Left colon (tissue), 2 donors: ENCODE measurements at regions not wholly inside any gene's neighbourhood (a gene's known extent, or its start where the extent isn't known, plus 50 kb on each side); places are given as distances from the start of the nearest gene placed in this dataset.
"Not testable (repeated sequence)": the region's sequence is repeated elsewhere in the genome, so short reads cannot be mapped to it uniquely, and the experiment has no call there.

Experiments used
- ATAC-seq: fragments of 200-7000 bp; cut with Tn5 transposase; one replicate; pipeline ENCODE4 v1.9.1; 2020; ENCODE audit warnings: mild to moderate bottlenecking, moderate library complexity
- DNase-seq, 2 donors: peaks; one replicate each; pipeline ENCODE4 v3.0.0-alpha.2; 2020
- intact Hi-C, 2 donors: fragments of 100-400 bp; cut with DNase I in 1 of 2; cut with micrococcal nuclease in 1 of 2; formaldehyde crosslinking; loops; one replicate each; pipeline versions ENCODE4 v1.11.2 to v1.14.0; 2022; cut with DNase I, micrococcal nuclease
- donor health status: DM: no; HTN: no; CAD: no.
- donor health status: DM: yes; HTN: yes; CAD: no.

DNA sequence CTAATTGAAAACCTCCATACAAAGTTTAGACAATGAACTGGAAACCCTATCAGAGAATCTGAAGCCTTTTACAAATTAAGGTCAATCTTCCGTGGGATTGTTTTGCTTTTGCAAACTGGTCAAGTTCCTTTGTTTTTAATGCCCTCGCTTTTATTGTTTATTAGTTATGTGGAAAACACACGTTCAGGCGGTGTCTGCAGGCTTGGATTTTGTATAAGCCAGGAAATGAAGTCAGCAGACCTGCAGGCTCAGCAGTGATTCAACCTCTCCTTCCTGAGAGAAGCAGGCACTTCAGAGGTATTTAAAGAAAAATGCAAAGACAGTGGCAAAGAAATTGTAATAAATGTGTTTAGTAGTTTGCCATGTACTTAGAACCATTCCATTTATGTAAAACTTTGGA, 103.4 kb upstream of the PDE10A start:
- ATAC-seq (no peak), DNase-seq (no peak)
- intact Hi-C loops: no loop called here

DNA sequence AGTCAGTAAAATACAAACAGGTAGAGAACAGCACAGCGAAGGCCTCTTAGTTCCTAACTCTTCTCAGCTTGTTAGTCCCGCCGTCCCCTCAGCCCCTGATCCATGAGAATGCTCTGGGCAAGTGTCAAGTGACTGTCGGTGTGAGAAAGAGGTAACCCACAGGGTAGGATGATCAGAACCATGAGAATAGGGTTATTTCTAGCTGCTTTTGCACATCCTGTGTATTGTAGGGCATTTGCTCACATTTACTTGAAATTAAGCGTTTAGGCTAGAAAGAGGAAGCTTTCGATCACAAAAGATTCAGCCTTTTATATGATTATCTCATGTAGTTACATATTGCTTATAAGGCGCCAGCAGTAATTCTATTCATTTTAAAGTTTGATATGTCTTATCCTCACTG, 103.0 kb upstream of the PDE10A start:
- DNase-seq (no peak), ATAC-seq (no peak)
- intact Hi-C loops: no loop called here

GRCh38 chr6:165765256-165765655, 102.2 kb upstream of the PDE10A start:
- DNase-seq, ATAC-seq, intact Hi-C loops: not testable (repeated sequence)

DNA sequence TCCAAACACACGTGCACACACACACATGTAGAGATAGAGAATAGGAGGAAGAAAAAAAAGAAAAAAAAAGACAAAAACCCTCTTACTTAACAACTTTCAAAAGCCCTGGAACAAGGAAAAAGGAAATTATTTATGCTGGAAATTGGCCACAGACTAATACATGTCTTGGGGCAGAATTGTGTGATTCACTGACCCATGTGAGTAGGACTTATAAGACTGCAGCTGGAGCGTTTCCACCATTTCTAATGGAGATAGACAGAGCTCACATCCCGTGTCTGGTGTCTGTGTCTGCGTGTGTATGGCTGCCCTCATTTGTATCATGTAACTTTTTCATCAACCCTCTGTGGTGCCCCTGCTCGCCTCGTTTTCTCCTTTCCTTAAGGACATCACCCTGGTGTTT, 99.8 kb upstream of the PDE10A start:
- DNase-seq (no peak), ATAC-seq (no peak)
- intact Hi-C loops: no loop called here

DNA sequence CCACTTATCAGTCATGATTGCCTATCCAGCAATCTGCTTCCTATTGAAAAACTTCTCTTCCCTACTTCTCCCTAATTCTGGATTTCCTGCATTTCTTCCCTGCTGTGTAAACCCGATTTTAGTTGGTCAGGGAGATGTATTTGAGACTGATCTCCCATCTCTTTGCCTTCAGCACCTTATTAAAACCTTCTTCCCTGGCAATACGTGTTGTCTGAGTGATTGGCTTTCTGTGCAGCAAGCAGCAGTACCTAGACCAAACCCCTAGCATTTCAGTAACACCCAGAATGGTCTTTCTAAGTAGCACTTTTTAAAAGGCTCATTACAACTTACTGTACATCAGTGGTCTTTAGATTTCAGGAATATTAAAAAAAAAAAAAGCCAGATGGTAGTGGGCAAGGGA, 99.1 kb upstream of the PDE10A start:
- DNase-seq (no peak), ATAC-seq (no peak)
- intact Hi-C loops: no loop called here

- ATAC-seq: no peak
- intact Hi-C loops: no loop called here
- no peak for DNase-seq
Measured at GRCh38 chr6:165760803-165761185, 97.8 kb upstream of the PDE10A start.

GRCh38 chr6:165760126-165760802, 97.2 kb upstream of the PDE10A start:
- intact Hi-C loops: no loop called here
- DNase-seq (no peak), ATAC-seq (no peak)

GRCh38 chr6:165758441-165758840, 95.4 kb upstream of the PDE10A start:
- DNase-seq (no peak), ATAC-seq (no peak)
- intact Hi-C loops: no loop called here

GRCh38 chr6:165755583-165755982, 92.5 kb upstream of the PDE10A start:
- DNase-seq (no peak), ATAC-seq (no peak)
- intact Hi-C loops: no loop called here

DNA sequence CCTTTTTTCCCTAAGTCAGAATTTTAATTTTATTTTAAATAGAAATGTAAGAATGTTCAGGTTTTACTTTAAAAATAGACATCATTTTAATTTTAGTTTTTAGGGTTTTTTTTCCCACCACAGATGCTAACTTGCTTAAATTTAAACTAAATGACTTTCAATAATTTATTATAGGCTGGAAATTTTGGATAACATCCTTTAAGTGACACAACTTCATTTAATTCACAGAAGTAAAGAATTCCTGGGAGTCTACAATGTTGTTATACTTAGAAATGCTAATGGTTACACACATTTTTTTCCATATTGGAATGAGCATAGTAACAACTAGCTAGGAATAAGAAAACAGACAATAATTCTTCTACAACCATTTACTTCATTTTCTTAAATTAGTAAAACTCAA, 90.5 kb upstream of the PDE10A start:
- intact Hi-C loops: no loop called here
- ATAC-seq (no peak), DNase-seq (no peak)

DNA sequence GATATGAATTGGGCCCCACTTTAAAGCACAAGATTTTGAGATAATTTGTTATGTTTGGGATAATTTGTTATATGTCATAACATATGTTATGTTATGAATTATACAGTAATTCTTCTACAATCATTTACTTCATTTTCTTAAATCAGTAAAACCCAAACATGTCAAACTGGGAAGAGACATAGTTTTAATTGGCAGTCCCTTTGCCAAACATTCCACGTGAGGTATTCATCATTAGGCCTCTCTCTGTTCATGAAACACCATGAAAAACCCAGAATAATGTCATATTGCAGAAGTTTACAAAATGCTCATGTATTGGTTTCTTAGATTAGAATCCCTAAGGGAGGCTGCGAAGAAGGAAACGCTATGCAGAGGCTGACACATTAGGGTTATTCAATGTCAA, 89.4 kb upstream of the PDE10A start:
- ATAC-seq (no peak), DNase-seq (no peak)
- intact Hi-C loops: no loop called here

DNA sequence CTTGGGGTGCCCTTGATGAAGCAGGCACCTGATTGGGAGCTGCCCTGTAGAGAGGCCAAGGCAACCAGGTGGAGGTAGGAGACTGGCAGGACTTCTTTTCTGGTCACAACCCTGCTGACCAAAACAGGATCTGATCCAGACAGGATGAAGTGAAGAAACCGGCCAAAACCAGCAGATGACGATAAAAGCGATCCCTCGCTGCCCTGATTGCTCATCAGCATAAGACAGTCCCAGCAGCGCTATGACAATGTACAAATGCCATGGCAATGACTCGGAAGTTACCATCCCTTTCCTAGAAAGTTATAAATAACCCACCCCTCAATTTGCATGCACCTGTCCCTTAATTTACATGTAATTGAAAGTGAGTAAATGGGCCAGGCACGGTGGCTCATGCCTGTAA, 88.4 kb upstream of the PDE10A start:
- intact Hi-C loops: no loop called here
- ATAC-seq: no peak
- DNase-seq: no peak

DNA sequence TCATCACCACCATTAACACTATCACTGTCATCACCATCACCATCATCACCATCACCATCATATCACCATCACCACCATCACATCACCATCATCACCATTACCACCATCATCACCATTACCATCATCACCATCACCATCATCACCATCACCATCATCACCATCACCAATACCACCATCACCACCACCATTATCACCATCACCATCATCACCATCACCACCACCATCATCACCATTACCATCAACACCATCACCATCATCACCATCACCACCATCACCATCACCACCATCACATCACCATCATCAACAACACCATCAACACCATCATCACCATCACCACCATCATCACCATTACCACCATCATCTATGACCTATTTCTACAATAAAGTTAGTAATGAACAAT, 86.1 kb upstream of the PDE10A start:
- ATAC-seq (no peak), DNase-seq (no peak)
- intact Hi-C loops: no loop called here

GRCh38 chr6:165748390-165748789, 85.3 kb upstream of the PDE10A start:
- intact Hi-C loops: no loop called here
- no peak for ATAC-seq
- DNase-seq: no peak

DNA sequence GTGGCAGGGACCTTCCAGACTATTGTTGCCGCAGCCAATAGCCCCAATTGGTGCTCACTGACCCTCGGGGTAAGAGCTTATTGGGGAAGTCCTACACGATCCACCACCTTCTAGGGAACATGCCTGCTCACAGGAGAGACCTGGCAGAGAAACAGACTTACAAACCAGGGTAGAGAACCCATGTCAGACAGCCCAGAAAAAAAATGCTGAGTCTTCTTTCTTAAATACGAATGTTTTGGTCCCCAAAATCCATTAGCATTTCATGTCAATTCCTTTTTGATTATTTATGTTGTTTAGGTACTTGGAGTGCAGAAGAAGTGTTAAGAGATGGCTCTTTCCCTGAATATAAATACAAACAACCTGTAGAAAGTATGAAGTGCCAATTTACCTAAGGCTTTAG, 84.9 kb upstream of the PDE10A start:
- ATAC-seq: no peak

DNA sequence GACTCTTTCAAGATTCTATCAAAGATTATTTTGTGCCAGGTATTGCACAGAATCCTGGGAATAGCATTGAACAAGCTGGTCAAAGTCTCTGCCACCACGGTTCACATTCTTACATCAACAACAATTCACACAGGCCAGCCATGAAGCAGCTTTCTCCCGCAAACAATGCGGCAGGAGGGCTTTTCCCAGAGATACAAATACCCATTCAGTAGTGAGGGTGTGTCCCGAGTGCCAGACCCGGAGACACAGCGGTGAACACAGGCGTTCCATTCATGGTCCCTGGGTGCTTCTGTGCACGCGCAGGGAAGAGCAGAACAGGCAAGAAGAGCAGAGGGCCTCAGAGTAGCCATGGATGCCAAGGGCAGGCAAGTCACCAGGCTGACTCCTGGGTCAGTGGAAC, 83.3 kb upstream of the PDE10A start:
- DNase-seq (no peak), ATAC-seq (no peak)
- intact Hi-C loops: no loop called here

More for the DNA sequence above, 84.9 kb upstream of the PDE10A start:
- intact Hi-C loops: no loop called here
- DNase-seq: no peak

DNA sequence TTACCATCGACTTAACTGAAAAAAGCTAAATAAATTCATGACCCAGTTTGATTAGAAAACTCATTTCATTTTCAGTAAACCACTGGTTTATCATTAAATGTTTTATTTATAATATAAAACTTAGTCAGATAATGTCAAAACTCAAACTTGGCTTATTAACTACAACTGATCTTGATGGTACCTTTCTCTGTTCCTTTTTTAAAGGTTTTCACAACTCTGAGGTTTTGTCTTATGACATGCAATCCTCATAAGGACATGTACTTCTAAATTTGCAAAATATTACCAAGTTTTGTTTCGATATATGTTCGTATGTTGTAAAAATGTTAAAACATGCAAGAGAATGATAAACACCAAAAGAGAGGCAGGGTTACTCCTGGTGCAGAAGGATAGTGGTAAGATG, 82.5 kb upstream of the PDE10A start:
- DNase-seq: no peak
- intact Hi-C loops: no loop called here
- no peak for ATAC-seq

- ATAC-seq: no peak
- intact Hi-C loops: no loop called here
- no peak for DNase-seq
Measured at GRCh38 chr6:165744555-165745228, 81.7 kb upstream of the PDE10A start.

GRCh38 chr6:165743366-165743898, 80.4 kb upstream of the PDE10A start:
- DNase-seq (no peak), ATAC-seq (no peak)
- intact Hi-C loops: no loop called here

- intact Hi-C loops: no loop called here
Measured at GRCh38 chr6:165742047-165742446, 79.0 kb upstream of the PDE10A start.

GRCh38 chr6:165737396-165737795, 74.4 kb upstream of the PDE10A start:
- intact Hi-C loops: no loop called here
- DNase-seq (no peak), ATAC-seq (no peak)

More at GRCh38 chr6:165742047-165742446, 79.0 kb upstream of the PDE10A start:
- ATAC-seq (no peak), DNase-seq (no peak)
